NCI-H187 treated with DMSO at 0.1 percent for 48 hours (cell line): ENCODE measurements at regions not wholly inside any gene's neighbourhood (a gene's known extent, or its start where the extent isn't known, plus 50 kb on each side); places are given as distances from the start of the nearest gene placed in this dataset.

Source experiments
- DNase-seq: peaks from one replicate; lab custom pipeline; 2025; lab: John Stamatoyannopoulos, UW

DNA sequence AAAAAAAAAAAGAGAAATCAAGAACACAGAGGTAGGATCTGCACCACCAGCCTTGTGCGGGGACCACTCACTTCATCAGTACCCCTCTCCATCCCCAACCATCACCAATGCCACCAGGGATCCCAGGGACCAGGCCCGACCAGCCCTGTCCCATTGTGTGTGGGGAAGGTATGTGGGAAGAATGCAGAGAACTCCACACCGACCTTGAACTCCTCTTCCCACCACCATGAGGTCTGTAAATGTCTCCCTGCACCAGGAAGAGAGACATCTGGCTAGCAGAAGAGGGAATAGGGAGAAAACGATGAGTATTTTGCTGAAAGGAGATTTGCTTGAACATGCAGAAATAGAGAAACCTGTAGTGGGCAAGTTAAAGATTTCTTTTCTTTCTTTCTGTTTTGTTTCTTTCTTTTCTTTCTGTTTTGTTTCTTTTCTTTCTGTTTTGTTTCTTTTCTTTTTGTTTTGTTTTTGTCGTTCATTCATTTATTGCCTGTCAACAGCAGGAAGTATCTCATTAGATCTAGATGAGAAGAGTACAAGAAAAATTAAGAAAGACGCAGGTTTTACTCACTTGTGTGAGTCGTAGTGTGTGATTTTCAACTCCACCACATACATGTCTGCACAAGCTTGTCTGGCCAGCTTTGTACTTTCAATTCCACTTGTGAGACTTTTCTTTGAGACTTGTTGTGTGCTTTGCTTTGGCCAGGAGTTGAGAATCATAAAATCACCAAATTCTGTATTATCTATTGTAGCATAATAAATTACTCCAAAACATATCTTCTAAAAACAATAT lies 179.8 kb upstream of the HAAO start:
- no peak for DNase-seq

DNA sequence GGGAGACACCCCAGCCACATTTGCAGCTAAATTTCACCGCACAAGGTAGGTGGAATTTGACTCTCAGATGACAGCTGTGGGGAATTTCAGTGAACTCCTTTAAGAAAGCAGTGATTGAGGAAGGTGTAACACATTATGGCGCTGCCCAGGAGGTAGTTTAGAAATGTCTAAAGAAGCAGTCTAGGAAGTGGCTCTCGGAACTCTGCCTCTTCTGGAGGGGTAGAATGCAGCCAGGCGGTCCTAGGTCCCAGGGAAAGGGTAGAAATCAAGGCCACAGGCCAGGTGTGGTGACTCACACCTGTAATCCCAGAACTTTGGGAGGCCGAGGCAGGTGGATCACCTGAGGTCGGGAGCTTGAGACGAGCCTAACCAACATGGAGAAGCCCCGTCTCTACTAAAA lies 179.0 kb upstream of the HAAO start:
- no peak for DNase-seq

GRCh38 chr2:42970151-42970550 lies 177.8 kb upstream of the HAAO start:
- DNase-seq, result no peak

- no peak for DNase-seq
These were observed 177.1 kb upstream of the HAAO start for GRCh38 chr2:42969231-42970150.

DNA sequence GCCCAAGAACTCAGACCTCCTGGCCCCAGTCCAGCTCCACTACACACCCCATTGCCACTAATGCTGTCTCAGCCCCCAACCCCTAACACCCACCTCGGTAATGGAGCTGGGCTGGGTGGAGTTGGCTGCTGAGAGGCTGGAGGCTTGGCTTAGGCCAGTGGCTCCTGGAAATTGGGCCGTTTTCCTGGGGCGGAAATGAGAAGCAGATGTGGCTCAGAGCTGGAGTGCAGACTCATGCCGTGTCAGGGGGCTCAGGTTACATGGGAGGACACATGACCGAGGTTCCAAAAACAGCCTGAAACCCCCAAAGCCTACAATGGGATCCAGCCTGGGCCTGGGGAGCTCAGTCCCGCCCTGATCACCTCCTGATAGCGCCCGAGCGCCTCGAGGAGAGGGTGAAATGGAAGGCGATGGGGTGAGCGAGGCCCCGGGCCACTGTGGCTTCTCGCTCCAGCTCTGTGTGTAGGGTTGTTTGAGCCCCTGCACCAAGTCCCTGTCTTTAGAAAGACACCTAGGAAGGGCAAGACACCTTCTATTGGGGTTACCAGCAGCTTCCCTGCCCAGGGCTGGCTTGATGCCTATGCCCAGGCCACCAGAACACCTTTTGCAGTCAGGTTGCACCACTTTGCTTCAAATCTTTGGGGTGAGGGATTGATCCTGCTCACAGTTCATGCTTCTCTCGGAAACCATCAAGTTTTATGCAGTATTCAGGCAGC lies 175.7 kb upstream of the HAAO start:
- no peak for DNase-seq

GRCh38 chr2:42965910-42966309 lies 173.5 kb upstream of the HAAO start:
- no peak for DNase-seq

DNA sequence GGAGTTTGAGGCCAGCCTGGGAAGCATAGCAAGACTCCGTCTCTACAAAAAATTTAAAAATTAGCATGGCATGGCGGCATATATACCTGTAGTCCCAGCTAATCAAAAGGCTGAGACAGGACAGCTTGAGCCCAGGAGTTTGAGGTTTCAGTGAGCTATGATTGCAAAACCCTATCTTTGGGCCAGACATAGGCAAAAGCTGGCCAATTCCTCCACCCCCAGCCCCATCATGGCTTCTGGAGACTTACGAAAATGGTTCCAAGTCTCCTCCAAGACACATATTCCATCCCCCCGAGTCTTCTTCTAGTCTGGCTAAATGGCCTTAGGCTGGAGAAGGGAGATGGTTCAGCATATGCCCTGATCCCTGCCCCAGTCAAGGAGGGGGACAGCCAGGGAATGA lies 172.8 kb upstream of the HAAO start:
- DNase-seq, result no peak

GRCh38 chr2:42964439-42965083 lies 172.2 kb upstream of the HAAO start:
- DNase-seq, result no peak

DNA sequence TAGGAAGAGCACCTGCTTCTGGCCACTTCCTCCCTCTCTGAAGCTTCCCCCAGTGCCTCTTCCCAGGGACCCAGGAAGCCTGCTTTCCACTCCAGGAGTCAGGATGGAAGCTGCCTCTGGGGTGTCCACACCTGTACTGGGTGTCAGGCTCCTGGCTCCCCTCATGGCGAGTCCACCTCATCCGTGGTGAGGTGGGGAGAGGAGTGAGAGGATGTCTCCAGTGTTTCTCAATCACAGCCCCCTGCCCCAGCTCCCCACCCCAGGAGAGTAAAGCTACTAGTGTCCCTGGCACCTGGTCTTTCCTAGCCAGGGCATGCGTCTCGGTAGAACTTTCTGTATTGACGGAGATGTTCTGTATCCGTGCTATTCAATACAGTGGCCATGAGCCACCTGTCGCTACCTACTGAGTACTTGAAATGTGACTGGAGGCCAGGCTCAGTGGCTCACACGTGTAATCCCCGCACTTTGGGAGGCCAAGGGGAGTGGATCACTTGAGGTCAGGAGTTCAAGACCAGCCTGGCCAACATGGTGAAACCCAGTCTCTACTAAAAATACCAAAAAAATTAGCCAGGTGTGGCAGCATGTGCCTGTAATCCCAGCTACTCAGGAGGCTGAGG lies 171.2 kb upstream of the HAAO start:
- no peak for DNase-seq

DNA sequence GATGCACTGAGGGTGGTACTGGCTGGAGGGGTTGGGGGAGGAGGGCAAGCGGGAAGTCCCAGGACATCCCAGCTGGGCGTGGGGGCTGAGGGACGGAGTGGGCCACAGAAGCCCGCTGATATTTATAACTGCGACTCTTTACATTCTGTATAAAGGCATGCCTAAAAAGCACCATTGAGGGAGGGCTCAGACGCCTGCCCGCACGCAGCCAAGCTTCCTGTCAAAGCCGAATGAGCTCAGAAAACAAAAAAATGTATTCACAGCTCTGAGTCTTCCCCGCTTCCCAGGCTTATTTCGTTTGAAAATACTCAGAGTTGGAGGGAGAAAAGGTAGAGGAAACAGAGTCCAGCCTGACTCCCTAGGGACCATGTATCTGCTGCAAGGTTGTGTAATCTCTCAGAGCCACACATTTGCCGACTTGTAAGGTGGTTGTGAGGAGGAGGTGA lies 170.1 kb upstream of the HAAO start:
- DNase-seq, result no peak

GRCh38 chr2:42961961-42962360 lies 169.6 kb upstream of the HAAO start:
- DNase-seq, result no peak

- DNase-seq, result no peak
These were observed 169.0 kb upstream of the HAAO start for GRCh38 chr2:42961385-42961811.

- DNase-seq, result no peak
These were observed 168.4 kb upstream of the HAAO start for GRCh38 chr2:42960842-42961180.

GRCh38 chr2:42960002-42960841 lies 167.8 kb upstream of the HAAO start:
- DNase-seq, result no peak

DNA sequence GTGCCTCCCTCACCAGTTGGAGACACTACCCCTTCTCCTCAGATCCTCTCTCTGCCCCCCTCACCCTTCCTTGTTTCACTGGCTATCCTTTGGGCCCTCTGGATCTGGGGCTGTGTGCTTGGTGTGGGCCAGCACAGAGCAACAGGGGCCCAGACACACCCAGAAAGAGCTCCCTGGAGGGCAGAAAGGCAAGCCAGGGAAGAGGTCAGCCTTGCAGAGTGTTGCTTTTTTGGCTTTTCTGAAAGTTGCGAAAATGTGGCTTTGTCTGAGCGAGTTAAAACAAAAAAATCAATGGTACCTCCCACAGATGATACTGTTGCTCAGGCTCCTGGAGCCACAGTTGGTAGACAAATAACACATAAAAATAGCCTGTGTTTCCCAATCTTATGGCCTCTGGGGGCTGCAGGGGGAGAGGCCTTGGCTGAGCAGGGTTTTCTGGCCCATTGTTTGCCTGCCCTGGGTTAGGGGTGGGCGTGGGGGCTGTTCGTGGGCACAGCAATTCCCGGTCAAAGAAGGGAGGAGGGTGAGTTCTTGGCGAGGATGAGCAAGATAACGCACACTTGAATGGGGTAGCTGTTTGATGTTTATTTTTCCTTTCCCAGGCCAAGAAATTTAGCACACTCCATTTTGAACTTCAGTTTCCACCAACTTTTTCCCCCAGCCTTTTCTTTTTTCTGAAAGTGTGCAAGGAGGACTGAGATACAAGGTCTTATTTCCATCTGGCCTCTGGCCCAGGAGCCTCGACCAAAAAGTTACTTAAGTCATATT lies 167.0 kb upstream of the HAAO start:
- no peak for DNase-seq

DNA sequence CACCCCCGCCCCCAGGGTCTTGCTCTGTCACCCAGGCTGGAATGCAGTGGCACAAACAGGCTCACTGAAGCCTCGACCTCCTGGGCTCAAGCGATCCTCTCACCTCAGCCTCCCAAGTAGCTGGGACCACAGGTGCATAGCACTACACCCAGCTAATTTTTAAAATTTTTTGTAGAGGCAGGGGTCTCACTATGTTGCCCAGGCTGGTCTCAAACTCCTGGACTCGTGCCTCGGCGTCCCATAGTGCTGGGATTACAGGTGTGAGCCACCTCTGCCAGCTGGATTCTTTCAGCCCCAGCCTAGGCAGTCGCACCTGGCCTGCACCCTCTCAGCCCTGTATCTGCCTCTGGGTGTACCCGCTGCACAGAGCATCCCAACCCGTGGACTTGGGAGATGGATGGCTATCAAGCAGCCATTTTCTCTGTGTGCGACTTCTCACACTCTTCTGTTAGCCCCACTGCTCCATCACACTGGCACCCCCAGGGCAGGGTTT lies 166.4 kb upstream of the HAAO start:
- no peak for DNase-seq

GRCh38 chr2:42957861-42958301 lies 165.5 kb upstream of the HAAO start:
- DNase-seq, result no peak

DNA sequence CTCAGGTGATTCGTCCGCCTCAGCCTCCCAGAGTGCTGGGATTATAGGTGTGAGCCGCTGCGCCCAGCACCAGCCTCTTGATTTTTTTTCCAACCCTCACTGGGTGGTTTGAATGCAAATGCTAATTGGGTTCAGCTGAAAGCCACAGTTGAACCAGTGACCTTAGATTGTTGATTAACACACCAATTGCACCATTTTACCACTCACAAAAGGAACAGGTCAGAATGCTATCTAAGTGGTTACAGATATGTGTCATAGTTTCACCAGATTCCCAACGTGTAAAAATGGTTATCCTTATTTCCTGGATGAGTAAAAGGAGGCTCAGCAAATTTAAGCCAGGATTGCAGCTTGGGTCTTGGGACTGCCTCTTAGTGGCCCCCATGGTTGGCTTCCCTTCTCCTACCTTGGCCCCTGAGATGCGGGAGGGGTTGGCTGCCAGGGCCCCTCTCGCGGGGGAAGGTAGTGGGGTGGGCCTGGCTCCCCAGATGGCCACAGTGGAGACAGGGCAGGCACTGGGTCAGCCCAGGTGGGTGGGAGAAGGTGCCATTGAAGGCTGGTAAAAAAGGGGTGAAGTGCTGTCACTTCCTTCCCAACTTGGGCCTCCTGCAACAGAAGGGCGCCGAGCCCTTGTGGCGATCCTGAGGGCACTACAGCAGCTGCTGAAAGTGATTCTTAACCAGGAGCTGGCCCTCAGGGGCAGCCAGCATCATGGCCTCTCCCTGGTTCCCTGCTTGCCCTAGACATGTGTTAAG lies 164.9 kb upstream of the HAAO start:
- DNase-seq, result no peak
